Neural progenitor cell (in vitro differentiated cells): ENCODE measurements at regions not wholly inside any gene's neighbourhood (a gene's known extent, or its start where the extent isn't known, plus 50 kb on each side); places are given as distances from the start of the nearest gene placed in this dataset.

Source experiments
- DNase-seq: peaks from one replicate; pipeline ENCODE4 v3.0.0-alpha.2; 2016; ENCODE audit warnings: low spot score
- H2AFZ ChIP-seq: fragments of 200-600 bp; sonication (generic); replicated peaks from 2 replicates; pipeline ENCODE4 v1.6.1; 2016; ENCODE audit warnings: antibody characterized with exemption
- H3F3A ChIP-seq: fragments of 200-600 bp; sonication (generic); 2 replicates; pipeline ENCODE4 v1.6.1; 2016; ENCODE audit warnings: antibody characterized with exemption, low read depth
- H3K27ac ChIP-seq: fragments of 200-600 bp; sonication (generic); 2 replicates; pipeline ENCODE4 v1.5.1; 2016; ENCODE audit warnings: mild to moderate bottlenecking
- H3K27me3 ChIP-seq: fragments of 200-600 bp; sonication (generic); 2 replicates; pipeline ENCODE4 v1.6.1; 2016; ENCODE audit warnings: mild to moderate bottlenecking, moderate library complexity
- H3K36me3 ChIP-seq: fragments of 200-600 bp; sonication (generic); 2 replicates; pipeline ENCODE4 v1.5.1; 2016
- H3K4me1 ChIP-seq: fragments of 200-600 bp; sonication (generic); 2 replicates; pipeline ENCODE4 v1.6.1; 2016; ENCODE audit warnings: mixed run types
- H3K4me2 ChIP-seq: fragments of 200-600 bp; sonication (generic); 2 replicates; pipeline ENCODE4 v1.6.1; 2016
- H3K4me3 ChIP-seq: fragments of 200-600 bp; sonication (generic); 2 replicates; pipeline ENCODE4 v1.5.1; 2016
- H3K79me2 ChIP-seq: fragments of 200-600 bp; sonication (generic); 2 replicates; pipeline ENCODE4 v1.6.1; 2016; ENCODE audit warnings: low read depth
- H3K9ac ChIP-seq: fragments of 200-600 bp; sonication (generic); 2 replicates; pipeline ENCODE4 v1.6.1; 2016
- H3K9me3 ChIP-seq: fragments of 200-600 bp; sonication (generic); 2 replicates; pipeline ENCODE4 v1.5.1; 2016; ENCODE audit warnings: low read depth
- H4K20me1 ChIP-seq: fragments of 200-600 bp; sonication (generic); 2 replicates; pipeline ENCODE4 v1.6.1; 2016; ENCODE audit warnings: low read depth
- H3K27ac Mint-ChIP-seq: 3 replicates; pipeline ENCODE4 v1.8.0; 2021; ENCODE audit warnings: mixed read lengths
- H3K27me3 Mint-ChIP-seq: 2 replicates; pipeline ENCODE4 v1.8.0; 2022; ENCODE audit warnings: low read depth, mild to moderate bottlenecking, inconsistent platforms, moderate library complexity, mixed read lengths; ENCODE audit not compliant: insufficient read depth
- H3K36me3 Mint-ChIP-seq: 3 replicates; pipeline ENCODE4 v1.8.0; 2021; ENCODE audit warnings: mixed read lengths
- H3K4me1 Mint-ChIP-seq: 3 replicates; pipeline ENCODE4 v1.8.0; 2021; ENCODE audit warnings: mixed read lengths
- H3K4me3 Mint-ChIP-seq: 3 replicates; pipeline ENCODE4 v1.8.0; 2021; ENCODE audit warnings: mild to moderate bottlenecking, moderate library complexity, mixed read lengths
- H3K9me3 Mint-ChIP-seq: 3 replicates; pipeline ENCODE4 v1.8.0; 2020; ENCODE audit warnings: mixed read lengths
- EZH2 ChIP-seq: fragments of 200-600 bp; sonication (generic); IDR thresholded peaks from 2 replicates; pipeline ENCODE4 v1.6.1; 2017; ENCODE audit warnings: antibody characterized with exemption, mild to moderate bottlenecking, moderate library complexity
- EZH2phosphoT487 ChIP-seq: fragments of 200-600 bp; sonication (generic); IDR thresholded peaks from 2 replicates; pipeline ENCODE4 v1.6.1; 2017; ENCODE audit warnings: antibody characterized with exemption
- TF ChIP-seq, protein P1 (sequence below): fragments of 200-600 bp; sonication (generic); IDR thresholded peaks from 2 replicates; pipeline ENCODE4 v1.5.1; 2017; ENCODE audit warnings: antibody characterized with exemption, mild to moderate bottlenecking

DNA sequence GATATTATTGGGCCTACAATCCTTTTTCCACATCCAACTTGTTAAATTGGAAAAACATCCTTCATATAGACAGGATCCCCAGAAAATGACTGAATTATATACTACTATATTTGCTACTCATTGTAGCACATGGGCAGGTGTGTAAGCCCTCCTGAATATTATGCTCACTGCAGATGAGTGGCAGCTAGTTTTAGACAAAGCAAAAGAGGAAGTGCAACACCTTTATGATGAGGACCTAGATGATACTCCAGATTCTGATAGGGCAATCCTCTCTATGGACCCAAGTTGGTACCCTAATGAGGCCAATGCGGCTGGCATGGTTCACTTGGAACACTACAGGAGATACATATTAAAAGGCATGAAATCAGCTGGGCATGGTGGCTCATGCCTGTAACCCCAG lies 119.1 kb upstream of the PLCL2 start:
- no peak overlapping the region for H3K27ac Mint-ChIP-seq
- H3K4me1 ChIP-seq, result peaks cover 35% of the 10 kb centered on the region
- no peaks in the 10 kb centered on the region for H3K79me2 ChIP-seq
- no peak overlapping the region for H3K4me3 ChIP-seq
- no peak overlapping the region for H3K9ac ChIP-seq
- H3K4me2 ChIP-seq, result no peak overlapping the region
- H3K9me3 Mint-ChIP-seq, result no peaks in the 10 kb centered on the region
- no peaks in the 10 kb centered on the region for H3K9me3 ChIP-seq
- no peaks in the 10 kb centered on the region for H3K36me3 Mint-ChIP-seq
- H3K27me3 ChIP-seq, result no peaks in the 10 kb centered on the region
- H3K4me3 Mint-ChIP-seq, result no peak overlapping the region
- TF ChIP-seq EZH2, result no peak
- no peak for TF ChIP-seq EZH2phosphoT487
- no peaks in the 10 kb centered on the region for H3K36me3 ChIP-seq
- H3K4me1 Mint-ChIP-seq, result no peaks in the 10 kb centered on the region
- no peak overlapping the region for H3K27ac ChIP-seq
- no peak for DNase-seq
- peaks cover 24% of the 10 kb centered on the region for H3F3A ChIP-seq
- no peaks in the 10 kb centered on the region for H4K20me1 ChIP-seq
- H3K27me3 Mint-ChIP-seq, result no peaks in the 10 kb centered on the region
- H2AFZ ChIP-seq, result no peak overlapping the region

GRCh38 chr3:16767006-16767405 lies 117.7 kb upstream of the PLCL2 start:
- Histone ChIP-seq H4K20me1 (no peaks in the 10 kb centered on the region), H3K4me2 (no peak overlapping the region), H3K4me1 (peaks cover 35% of the 10 kb centered on the region), H3K27me3 (no peaks in the 10 kb centered on the region), H3K9me3 (no peaks in the 10 kb centered on the region), H3F3A (peaks cover 24% of the 10 kb centered on the region), H3K36me3 (no peaks in the 10 kb centered on the region), H3K9ac (no peak overlapping the region), H3K4me3 (no peak overlapping the region), H3K27ac (no peak overlapping the region), H3K79me2 (no peaks in the 10 kb centered on the region), H2AFZ (peak overlapping the region; percentile 36)
- peak; percentile 34 for DNase-seq
- H3K27me3 Mint-ChIP-seq, result no peaks in the 10 kb centered on the region
- H3K9me3 Mint-ChIP-seq, result no peaks in the 10 kb centered on the region
- TF ChIP-seq EZH2, result no peak
- TF ChIP-seq EZH2phosphoT487, result no peak
- TF ChIP-seq, protein P1, sequence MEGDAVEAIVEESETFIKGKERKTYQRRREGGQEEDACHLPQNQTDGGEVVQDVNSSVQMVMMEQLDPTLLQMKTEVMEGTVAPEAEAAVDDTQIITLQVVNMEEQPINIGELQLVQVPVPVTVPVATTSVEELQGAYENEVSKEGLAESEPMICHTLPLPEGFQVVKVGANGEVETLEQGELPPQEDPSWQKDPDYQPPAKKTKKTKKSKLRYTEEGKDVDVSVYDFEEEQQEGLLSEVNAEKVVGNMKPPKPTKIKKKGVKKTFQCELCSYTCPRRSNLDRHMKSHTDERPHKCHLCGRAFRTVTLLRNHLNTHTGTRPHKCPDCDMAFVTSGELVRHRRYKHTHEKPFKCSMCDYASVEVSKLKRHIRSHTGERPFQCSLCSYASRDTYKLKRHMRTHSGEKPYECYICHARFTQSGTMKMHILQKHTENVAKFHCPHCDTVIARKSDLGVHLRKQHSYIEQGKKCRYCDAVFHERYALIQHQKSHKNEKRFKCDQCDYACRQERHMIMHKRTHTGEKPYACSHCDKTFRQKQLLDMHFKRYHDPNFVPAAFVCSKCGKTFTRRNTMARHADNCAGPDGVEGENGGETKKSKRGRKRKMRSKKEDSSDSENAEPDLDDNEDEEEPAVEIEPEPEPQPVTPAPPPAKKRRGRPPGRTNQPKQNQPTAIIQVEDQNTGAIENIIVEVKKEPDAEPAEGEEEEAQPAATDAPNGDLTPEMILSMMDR, result no peak
- no peak overlapping the region for H3K4me3 Mint-ChIP-seq
- no peak overlapping the region for H3K27ac Mint-ChIP-seq
- H3K36me3 Mint-ChIP-seq, result no peaks in the 10 kb centered on the region
- H3K4me1 Mint-ChIP-seq, result no peaks in the 10 kb centered on the region

DNA sequence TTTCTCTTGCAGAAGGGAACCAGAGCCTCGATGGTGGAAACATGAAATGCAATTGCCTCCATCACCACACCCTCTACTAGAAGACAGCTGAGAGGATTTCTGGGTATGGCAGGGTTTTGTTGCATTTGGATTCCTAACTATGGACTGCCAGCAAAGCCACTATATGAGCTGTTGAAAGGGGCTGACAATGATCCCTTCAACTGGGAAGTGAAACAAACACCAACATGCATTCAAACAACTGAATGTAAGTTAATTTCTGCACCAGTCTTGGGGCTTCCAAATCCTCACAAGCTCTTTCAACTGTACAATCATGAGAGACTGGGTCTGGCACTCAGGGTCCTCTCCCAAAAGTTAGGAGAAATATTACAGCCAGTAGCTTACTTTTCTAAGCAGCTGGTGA lies 116.7 kb upstream of the PLCL2 start:
- no peak overlapping the region for H3K4me3 Mint-ChIP-seq
- Histone ChIP-seq H3K27ac (no peak overlapping the region), H3K9ac (no peak overlapping the region), H3K4me3 (no peak overlapping the region), H3K79me2 (no peaks in the 10 kb centered on the region), H3K36me3 (no peaks in the 10 kb centered on the region), H3K9me3 (no peaks in the 10 kb centered on the region), H3K4me2 (no peak overlapping the region), H3F3A (peaks cover 24% of the 10 kb centered on the region), H3K27me3 (no peaks in the 10 kb centered on the region), H2AFZ (peak overlapping the region; percentile 78), H3K4me1 (peaks cover 35% of the 10 kb centered on the region), H4K20me1 (no peaks in the 10 kb centered on the region)
- no peaks in the 10 kb centered on the region for H3K9me3 Mint-ChIP-seq
- no peak for DNase-seq
- H3K4me1 Mint-ChIP-seq, result no peaks in the 10 kb centered on the region
- H3K36me3 Mint-ChIP-seq, result no peaks in the 10 kb centered on the region
- no peaks in the 10 kb centered on the region for H3K27me3 Mint-ChIP-seq
- TF ChIP-seq, protein P1, result no peak
- TF ChIP-seq EZH2 (no peak), EZH2phosphoT487 (no peak)
- H3K27ac Mint-ChIP-seq, result no peak overlapping the region

GRCh38 chr3:16768956-16769355 lies 115.8 kb upstream of the PLCL2 start:
- Histone ChIP-seq H3K4me2 (no peak overlapping the region), H3K36me3 (no peaks in the 10 kb centered on the region), H3K9me3 (no peaks in the 10 kb centered on the region), H3F3A (peaks cover 24% of the 10 kb centered on the region), H3K4me3 (no peak overlapping the region), H3K79me2 (no peaks in the 10 kb centered on the region), H4K20me1 (no peaks in the 10 kb centered on the region), H2AFZ (no peak overlapping the region), H3K9ac (no peak overlapping the region), H3K4me1 (peaks cover 35% of the 10 kb centered on the region), H3K27me3 (no peaks in the 10 kb centered on the region), H3K27ac (no peak overlapping the region)
- H3K36me3 Mint-ChIP-seq, result no peaks in the 10 kb centered on the region
- H3K4me3 Mint-ChIP-seq, result no peak overlapping the region
- TF ChIP-seq, protein P1, result no peak
- TF ChIP-seq EZH2 (no peak), EZH2phosphoT487 (no peak)
- no peak overlapping the region for H3K27ac Mint-ChIP-seq
- no peaks in the 10 kb centered on the region for H3K27me3 Mint-ChIP-seq
- DNase-seq, result peak; percentile 20
- H3K4me1 Mint-ChIP-seq, result no peaks in the 10 kb centered on the region
- H3K9me3 Mint-ChIP-seq, result no peaks in the 10 kb centered on the region
